GM12891 (cell line): ENCODE measurements at regions not wholly inside any gene's neighbourhood (a gene's known extent, or its start where the extent isn't known, plus 50 kb on each side); places are given as distances from the start of the nearest gene placed in this dataset.

Experiments used
- POLR2AphosphoS5 ChIP-seq: IDR thresholded peaks from 2 replicates; pipeline ENCODE4 v1.6.1; 2011; ENCODE audit warnings: low read depth, low read length, control low read depth
- SPI1 ChIP-seq: IDR thresholded peaks from 2 replicates; pipeline ENCODE4 v1.6.1; 2011; ENCODE audit warnings: low read depth, low read length, control low read depth

GRCh38 chr5:96292582-96293247, 140.3 kb downstream of the PCSK1 start:
- TF ChIP-seq SPI1 (no peak), POLR2AphosphoS5 (no peak)
